GM12878 (cell line): ENCODE measurements at regions not wholly inside any gene's neighbourhood (a gene's known extent, or its start where the extent isn't known, plus 50 kb on each side); places are given as distances from the start of the nearest gene placed in this dataset.

Experiments used
- ATAC-seq: fragments of 200-7000 bp; cut with Tn5 transposase; 3 replicates; pipeline ENCODE4 v1.9.1; 2020; ENCODE audit warnings: mild to moderate bottlenecking, moderate library complexity
- BruUV-seq: library from RNA; stranded (reverse); fragments of 400-500 nt; replicated peaks from 2 replicates; lab custom pipeline; 2021; lab: Mats Ljungman, UMichigan
- CTCF ChIA-PET: fragments of 300-600 bp; sonication (Branson Sonifier 250); formaldehyde crosslinking; extraction: SDS; loops from one replicate; lab custom pipeline; 2021; ENCODE audit warnings: inconsistent platforms; lab: Yijun Ruan, JAX
- POLR2A ChIA-PET: fragments of 350-600 bp; formaldehyde crosslinking; extraction: SDS; loops from one replicate; lab custom pipeline; 2021; ENCODE audit warnings: inconsistent platforms; lab: Charles Lee
- RAD21 ChIA-PET: fragments of 300-600 bp; sonication (Branson Sonifier 250); formaldehyde crosslinking; loops from one replicate; lab custom pipeline; 2023; ENCODE audit warnings: antibody characterized with exemption; ENCODE audit not compliant: unreplicated experiment; lab: Charles Lee
- SMC1A ChIA-PET: fragments of 300-600 bp; sonication (Branson Sonifier 250); formaldehyde crosslinking; loops from one replicate; lab custom pipeline; 2023; ENCODE audit not compliant: unreplicated experiment, uncharacterized antibody; lab: Charles Lee
- DNase-seq: peaks from one replicate; pipeline ENCODE4 v3.0.0-alpha.2; 2011; ENCODE audit warnings: low read depth, low spot score
- FAIRE-seq: peaks from 3 replicates; lab custom pipeline; 2011; peaks lifted over from hg19 to GRCh38; lab: Jason Lieb, UNC
- H2AFZ ChIP-seq: 2 replicates; pipeline ENCODE4 v1.6.0; 2011; ENCODE audit warnings: low read depth, low read length, control low read depth; ENCODE audit not compliant: control insufficient read depth
- H3K27ac ChIP-seq: 2 replicates; pipeline ENCODE4 v1.5.1; 2011; ENCODE audit warnings: control low read depth; ENCODE audit not compliant: control insufficient read depth, insufficient read depth
- H3K27me3 ChIP-seq, 2 experiments: replicated peaks in 1 of 2; 2 replicates each; pipeline versions ENCODE4 v1.6.0 to v1.6.1; 2011; ENCODE audit warnings: low read length in 1 of 2; ENCODE audit not compliant: control insufficient read depth in 2 of 2, insufficient read depth in 2 of 2
- H3K36me3 ChIP-seq, 2 experiments: 2 replicates each; pipeline ENCODE4 v1.5.1; 2011; ENCODE audit warnings: low read length in 1 of 2; ENCODE audit not compliant: control insufficient read depth in 2 of 2, insufficient read depth in 2 of 2
- H3K4me1 ChIP-seq: 2 replicates; pipeline ENCODE4 v1.6.1; 2011; ENCODE audit warnings: mild to moderate bottlenecking, low read length, moderate library complexity, mixed read lengths; ENCODE audit not compliant: control insufficient read depth, insufficient read depth
- H3K4me2 ChIP-seq: 2 replicates; pipeline ENCODE4 v1.6.0; 2011; ENCODE audit warnings: control low read depth; ENCODE audit not compliant: control insufficient read depth, insufficient read depth
- H3K4me3 ChIP-seq: fragments of 200-600 bp; sonication (generic); 2 replicates; pipeline ENCODE4 v1.5.1; 2016
- H3K79me2 ChIP-seq: 2 replicates; pipeline ENCODE4 v1.6.0; 2011; ENCODE audit warnings: low read length; ENCODE audit not compliant: control insufficient read depth, insufficient read depth
- H3K9ac ChIP-seq: 2 replicates; pipeline ENCODE4 v1.8.0; 2011; ENCODE audit warnings: low read length, control low read depth, mixed read lengths; ENCODE audit not compliant: control insufficient read depth, insufficient read depth
- H3K9me3 ChIP-seq: replicated peaks from 3 replicates; pipeline ENCODE4 v1.5.1; 2011; ENCODE audit warnings: mild to moderate bottlenecking, low read length; ENCODE audit not compliant: control insufficient read depth, insufficient read depth
- H4K20me1 ChIP-seq: 2 replicates; pipeline ENCODE4 v1.6.0; 2011; ENCODE audit not compliant: control insufficient read depth, insufficient read depth
- BHLHE40 ChIP-seq, 2 experiments: fragments of 450-650 bp in 1 of 2; IDR thresholded peaks; 2 replicates each; pipeline ENCODE4 v1.6.1; 2011 to 2017; ENCODE audit warnings: low read depth in 2 of 2, borderline replicate concordance in 1 of 2, improper control_type of control experiment in 1 of 2, low read length in 1 of 2, mild to moderate bottlenecking in 1 of 2
- CHD2 ChIP-seq: IDR thresholded peaks from 2 replicates; pipeline ENCODE4 v1.6.1; 2011; ENCODE audit warnings: low read depth, low read length, improper control_type of control experiment, borderline replicate concordance
- FOXK2 ChIP-seq: fragments of 450-650 bp; IDR thresholded peaks from 2 replicates; pipeline ENCODE4 v1.6.1; 2017; ENCODE audit warnings: mild to moderate bottlenecking, moderate library complexity
- JUNB ChIP-seq: IDR thresholded peaks from 2 replicates; pipeline ENCODE4 v1.6.1; 2016; ENCODE audit warnings: antibody characterized with exemption, mild to moderate bottlenecking
- MAX ChIP-seq: IDR thresholded peaks from 2 replicates; pipeline ENCODE4 v1.6.1; 2012; ENCODE audit warnings: low read depth, low read length, improper control_type of control experiment
- POLR2AphosphoS5 ChIP-seq: IDR thresholded peaks from 2 replicates; pipeline ENCODE4 v1.6.1; 2011; ENCODE audit warnings: mild to moderate bottlenecking, low read length, inconsistent platforms
- SIN3A ChIP-seq: IDR thresholded peaks from 2 replicates; pipeline ENCODE4 v1.6.1; 2012; ENCODE audit warnings: low read depth, low read length, improper control_type of control experiment
- WRNIP1 ChIP-seq: IDR thresholded peaks from 2 replicates; pipeline ENCODE4 v1.6.1; 2011; ENCODE audit warnings: low read depth, low read length, improper control_type of control experiment, borderline replicate concordance
- ZNF384 ChIP-seq: IDR thresholded peaks from 2 replicates; pipeline ENCODE4 v1.6.1; 2012; ENCODE audit warnings: low read depth, mild to moderate bottlenecking, low read length, improper control_type of control experiment, borderline replicate concordance
- ZNF592 ChIP-seq: fragments of 450-650 bp; IDR thresholded peaks from 2 replicates; pipeline ENCODE4 v1.6.1; 2017; ENCODE audit warnings: mild to moderate bottlenecking, moderate library complexity
- ZNF687 ChIP-seq: fragments of 450-650 bp; IDR thresholded peaks from 2 replicates; pipeline ENCODE4 v1.6.1; 2017; ENCODE audit warnings: mild to moderate bottlenecking, moderate library complexity
- WGBS: methylation state at CpG from one replicate; pipeline ENCODE4 v1.1.6; 2016; ENCODE audit warnings: low lambda C conversion rate; ENCODE audit not compliant: insufficient replicate concordance, insufficient coverage; ENCODE audit errors: missing lambda C conversion rate; 5-methylcytosine and 5-hydroxymethylcytosine counted together
- in situ Hi-C: fragments of 300-500 bp; cut with MboI; formaldehyde crosslinking; loops from 9 replicates; pipeline ENCODE4 v1.14.3; 2018; ENCODE audit warnings: mixed read lengths
- intact Hi-C: fragments of 100-400 bp; cut with micrococcal nuclease; formaldehyde crosslinking; loops from one replicate; pipeline ENCODE4 v1.14.2; 2022; ENCODE audit not compliant: unreplicated experiment

GRCh38 chr12:25827747-25828146 lies 130.7 kb upstream of the RASSF8 start:
- 2% methylated on average over 3 of the region's 3 CpGs for WGBS
- Histone ChIP-seq H3K36me3 (no peaks in the 10 kb centered on the region), H2AFZ (no peak overlapping the region), H3K79me2 (no peaks in the 10 kb centered on the region), H3K4me2 (no peak overlapping the region), H3K4me1 (no peaks in the 10 kb centered on the region), H3K9ac (no peak overlapping the region), H3K4me3 (no peak overlapping the region), H4K20me1 (no peaks in the 10 kb centered on the region; the same call in 1 of the 2 replicates), H3K27ac (no peak overlapping the region), H3K27me3 (no peaks in the 10 kb centered on the region; a peak in 1 of 4 replicates), H3K9me3 (no peaks in the 10 kb centered on the region)
- no peak for ATAC-seq
- no TSS peak for BruUV-seq
- TF ChIP-seq POLR2AphosphoS5: no peak
- TF ChIP-seq JUNB: no peak
- no peak for TF ChIP-seq ZNF384
- no peak for TF ChIP-seq CHD2
- no peak for TF ChIP-seq SIN3A
- no peak for TF ChIP-seq MAX
- TF ChIP-seq WRNIP1: no peak
- RAD21 ChIA-PET: no interaction called here
- in situ Hi-C loops: no loop called here
- intact Hi-C loops: no loop called here
- SMC1A ChIA-PET: no interaction called here
- POLR2A ChIA-PET: no interaction called here
- no peak for DNase-seq
- FAIRE-seq: no peak
- CTCF ChIA-PET: no interaction called here

- no peak overlapping the region for H3K9ac ChIP-seq
- no peak overlapping the region for H3K4me2 ChIP-seq
- 64% methylated on average over 4 of the region's 4 CpGs for WGBS
- ChIA-PET RAD21 (no interaction called here), CTCF (no interaction called here), POLR2A (no interaction called here), SMC1A (no interaction called here)
- no peak for DNase-seq
- H3K4me3 ChIP-seq: no peak overlapping the region
- H3K27ac ChIP-seq: no peak overlapping the region
- no peak for FAIRE-seq
- no peaks in the 10 kb centered on the region for H3K36me3 ChIP-seq
- ATAC-seq: no peak
- no peaks in the 10 kb centered on the region for H3K9me3 ChIP-seq
- intact Hi-C loops: no loop called here
- H3K4me1 ChIP-seq: no peaks in the 10 kb centered on the region
- H3K79me2 ChIP-seq: no peaks in the 10 kb centered on the region
- in situ Hi-C loops: no loop called here
- no peaks in the 10 kb centered on the region; a peak in 1 of 4 replicates for H3K27me3 ChIP-seq
- no peaks in the 10 kb centered on the region; the same call in 1 of the 2 replicates for H4K20me1 ChIP-seq
- BruUV-seq: no TSS peak
- H2AFZ ChIP-seq: no peak overlapping the region
- TF ChIP-seq FOXK2 (no peak), ZNF592 (no peak), ZNF687 (no peak), BHLHE40 (IDR thresholded peaks at IDR 0.05; ENCODE audit: borderline replicate concordance in 1 of 2, low read depth in 2 of 2, low read length in 1 of 2) (no peak)
These were observed 130.3 kb upstream of the RASSF8 start for GRCh38 chr12:25828188-25828587.
